GM18502 (cell line): ENCODE measurements at regions not wholly inside any gene's neighbourhood (a gene's known extent, or its start where the extent isn't known, plus 50 kb on each side); places are given as distances from the start of the nearest gene placed in this dataset.
"Not testable (repeated sequence)": the region's sequence is repeated elsewhere in the genome, so short reads cannot be mapped to it uniquely, and the experiment has no call there.

ENCODE experiments used
- ATAC-seq: cut with Tn5 transposase; IDR thresholded peaks from one replicate; pipeline ENCODE4 v1.9.1; 2021; ENCODE audit warnings: mild to moderate bottlenecking; ENCODE audit not compliant: unreplicated experiment, poor library complexity

DNA sequence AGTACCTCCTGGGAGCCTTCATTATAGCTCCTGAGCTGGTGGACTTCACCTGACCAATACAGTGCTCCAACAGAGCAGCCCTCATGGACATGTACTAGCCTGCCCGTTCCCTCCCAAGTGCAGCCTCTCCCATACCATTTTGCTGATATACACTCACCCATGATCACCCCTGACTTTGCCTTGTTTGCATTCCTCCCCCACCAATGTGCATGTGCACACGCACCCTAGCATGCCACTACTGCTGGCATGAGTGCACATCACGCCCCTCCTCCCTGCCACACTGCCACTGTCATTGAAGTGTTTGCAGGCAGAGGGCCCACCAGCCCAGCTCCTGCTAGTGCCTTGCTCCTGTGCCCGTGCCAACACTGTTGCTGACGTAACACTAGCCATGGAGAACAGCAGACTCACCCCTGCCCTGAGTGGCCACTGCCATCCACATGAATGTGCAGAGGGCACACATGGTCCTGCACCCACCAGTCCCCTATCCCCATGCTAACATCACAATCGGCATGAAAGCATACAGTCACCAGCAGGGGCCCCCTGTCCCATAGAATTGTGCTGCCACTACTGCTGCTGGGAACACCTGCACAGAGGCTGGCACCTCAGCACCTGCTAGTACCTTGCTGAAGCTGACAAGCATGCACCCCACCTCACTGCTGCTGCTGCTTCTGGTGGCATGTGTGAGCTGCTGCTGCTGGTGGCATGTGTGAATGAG lies 110.3 kb downstream of the SINHCAF start:
- no peak for ATAC-seq

DNA sequence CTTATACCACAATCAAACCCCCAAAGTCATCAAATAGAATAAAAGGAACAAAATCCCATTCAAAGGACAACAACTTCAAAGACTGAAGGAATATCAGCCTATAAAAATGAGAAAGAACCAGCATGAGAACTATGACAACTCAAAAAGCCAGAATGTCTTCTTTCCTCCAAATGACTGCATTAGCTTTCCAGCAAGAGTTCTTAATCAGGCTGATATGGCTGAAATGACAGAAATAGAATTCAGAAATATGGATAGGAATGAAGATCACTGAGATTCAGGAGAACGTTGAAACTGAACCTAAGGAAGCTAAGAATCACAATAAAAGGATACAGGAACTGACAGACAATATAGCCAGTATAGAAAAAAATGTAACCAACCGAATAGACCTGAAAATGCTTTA lies 109.5 kb downstream of the SINHCAF start:
- ATAC-seq: no peak

DNA sequence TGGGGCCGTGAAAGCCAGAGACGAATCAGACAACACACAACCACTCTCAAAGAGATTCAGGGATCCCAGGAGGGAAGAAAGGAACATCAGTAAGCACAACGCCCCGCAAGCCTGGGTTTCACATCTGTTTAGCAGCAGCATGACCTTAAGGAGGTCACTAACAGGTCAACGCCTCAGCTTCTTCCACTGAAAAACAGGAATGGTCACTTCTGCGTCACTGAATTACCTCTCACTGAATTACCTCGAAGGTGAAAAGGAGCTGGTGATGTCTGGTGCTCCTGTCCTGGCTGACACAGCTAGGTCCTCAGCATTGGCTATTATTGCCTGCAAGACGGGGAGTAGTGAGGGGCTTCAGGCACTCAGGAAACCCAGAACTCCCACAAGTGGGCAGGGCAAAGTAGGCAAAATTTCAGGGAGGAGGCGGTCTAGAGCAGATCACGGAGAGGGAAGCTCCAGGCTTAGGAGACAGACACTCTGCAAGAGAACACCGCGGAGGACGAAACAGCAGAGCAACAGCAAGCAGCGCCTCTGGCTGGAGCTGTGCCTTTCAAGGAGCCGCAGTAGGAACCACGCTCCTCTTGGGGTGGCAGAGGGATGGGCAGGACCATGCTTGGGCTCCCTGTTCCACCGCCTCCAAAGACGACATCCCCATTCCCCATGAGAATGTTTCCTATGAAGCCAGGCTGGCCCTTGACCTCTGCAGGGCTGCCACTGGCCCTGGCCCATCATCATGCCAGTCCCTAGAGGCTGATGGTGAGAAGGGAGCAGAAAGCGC lies 108.4 kb downstream of the SINHCAF start:
- no peak for ATAC-seq

DNA sequence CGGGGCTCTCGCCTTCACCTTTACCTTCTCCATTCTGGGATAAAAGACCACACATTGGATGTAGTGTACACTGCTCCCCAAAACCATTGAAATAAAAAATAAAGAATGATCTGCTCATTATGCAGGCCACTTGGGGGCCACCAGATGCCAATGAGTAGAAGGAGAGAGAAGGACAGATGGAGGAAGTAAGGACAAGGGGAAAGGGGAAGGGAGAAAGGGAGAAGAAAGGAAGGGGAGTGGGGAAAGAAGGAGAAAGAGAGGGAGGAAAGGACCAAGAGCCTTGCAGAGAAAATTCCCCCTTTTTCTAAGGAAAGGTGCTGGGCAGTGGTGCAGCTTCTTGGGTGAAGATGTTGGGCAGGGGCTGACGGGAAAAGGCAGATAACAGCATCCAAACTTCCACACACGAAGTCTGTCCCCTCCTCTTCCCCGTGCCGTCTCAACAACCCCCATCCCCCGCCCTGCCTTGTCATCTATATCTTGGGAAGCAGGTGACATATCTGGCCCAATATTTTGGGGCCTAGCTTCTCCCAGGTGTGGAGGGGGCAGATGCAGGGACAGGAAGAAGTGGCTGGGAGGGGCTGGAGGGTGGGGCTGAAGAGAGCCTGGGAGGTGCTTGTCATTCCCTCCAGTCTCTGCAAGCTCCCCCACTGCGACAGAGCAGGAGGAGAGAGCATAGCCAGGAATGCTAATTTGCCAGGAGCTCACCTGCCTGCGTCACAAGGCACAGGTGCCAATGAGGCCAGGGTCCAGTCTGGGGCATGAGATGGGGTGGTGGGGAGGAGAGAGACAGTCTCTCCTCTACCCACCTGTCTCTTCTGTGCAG lies 107.5 kb downstream of the SINHCAF start:
- ATAC-seq: no peak

DNA sequence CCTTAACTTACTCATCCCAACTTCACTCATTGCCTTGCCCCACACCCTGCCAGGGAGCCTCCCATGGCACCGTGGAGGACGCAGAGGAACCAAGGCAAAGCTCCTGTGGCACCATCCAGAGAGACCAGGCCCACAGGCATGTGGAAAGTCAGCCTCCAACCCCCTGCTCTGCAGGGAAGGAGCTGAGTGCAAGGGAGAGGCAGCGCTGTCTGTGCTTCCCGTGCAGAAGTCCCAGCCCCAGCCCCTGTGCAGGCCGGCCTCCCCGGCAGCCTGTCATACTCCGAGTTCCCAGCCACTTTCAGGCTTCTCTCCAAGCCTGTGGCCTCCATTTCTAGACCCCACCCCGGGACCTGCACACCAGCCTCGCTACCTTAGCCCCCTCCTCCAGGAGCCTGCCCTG lies 106.4 kb downstream of the SINHCAF start:
- no peak for ATAC-seq

DNA sequence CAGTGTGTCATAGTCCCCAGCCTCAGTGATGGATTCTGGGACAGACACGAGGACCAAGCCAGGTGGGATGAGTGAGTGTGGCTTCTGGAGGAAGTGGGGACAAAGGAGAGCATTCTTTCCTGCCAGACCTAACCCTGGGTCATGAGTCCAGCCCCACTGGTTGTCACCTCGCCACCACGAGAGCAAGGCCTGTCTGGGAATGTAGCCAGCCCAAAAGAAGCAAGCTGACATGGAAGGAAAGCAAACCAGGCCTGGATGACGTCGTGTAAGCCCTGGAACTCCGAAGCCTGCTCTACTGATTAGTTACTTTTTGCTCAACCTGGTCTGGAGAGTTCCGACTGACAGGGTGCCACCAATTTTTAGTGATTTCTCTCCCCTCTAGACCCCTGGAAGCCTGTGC lies 105.9 kb downstream of the SINHCAF start:
- no peak for ATAC-seq

DNA sequence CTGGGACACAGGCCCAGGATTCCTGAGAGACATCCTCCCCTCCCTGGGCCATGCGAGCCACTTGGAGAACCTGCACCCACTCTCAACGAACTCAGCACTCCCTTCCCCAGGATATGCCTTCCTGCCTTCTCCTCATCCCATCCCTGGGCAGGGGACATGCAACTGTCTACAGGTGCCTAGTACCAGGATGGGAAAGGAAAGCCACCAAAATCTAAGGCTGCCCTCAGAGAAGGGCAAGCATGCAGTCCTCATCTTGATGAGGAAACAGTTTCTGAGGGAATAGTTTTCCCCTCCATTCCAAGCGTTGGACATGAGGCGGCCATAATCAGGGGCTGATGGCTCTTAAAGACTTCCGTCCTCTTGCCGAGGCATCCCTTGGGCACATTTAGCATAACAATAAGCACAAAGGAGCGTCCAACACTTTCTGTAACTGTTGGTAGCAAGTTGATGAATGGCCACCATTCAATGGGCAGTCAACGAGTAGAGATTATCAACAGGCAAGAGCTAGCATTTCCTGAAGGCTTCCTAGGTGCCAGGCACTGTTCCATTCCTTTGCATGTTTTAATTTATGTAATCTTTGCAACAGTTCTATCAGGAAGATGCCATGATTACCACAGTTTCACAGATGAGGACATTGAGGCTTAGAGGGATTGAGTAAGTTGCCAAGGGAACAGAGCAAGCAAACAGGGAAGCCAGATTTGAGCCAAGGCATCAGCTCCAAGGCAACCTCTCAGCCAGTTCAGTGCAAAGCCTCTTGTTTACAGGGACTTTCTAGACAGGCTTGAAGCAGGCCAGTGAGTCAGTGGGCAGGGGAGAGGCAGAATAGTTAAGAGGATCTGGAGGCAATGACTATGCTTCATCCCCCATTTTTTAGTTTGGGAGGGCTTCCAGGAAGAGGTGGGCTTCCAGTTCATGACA lies 105.1 kb downstream of the SINHCAF start:
- ATAC-seq: no peak

DNA sequence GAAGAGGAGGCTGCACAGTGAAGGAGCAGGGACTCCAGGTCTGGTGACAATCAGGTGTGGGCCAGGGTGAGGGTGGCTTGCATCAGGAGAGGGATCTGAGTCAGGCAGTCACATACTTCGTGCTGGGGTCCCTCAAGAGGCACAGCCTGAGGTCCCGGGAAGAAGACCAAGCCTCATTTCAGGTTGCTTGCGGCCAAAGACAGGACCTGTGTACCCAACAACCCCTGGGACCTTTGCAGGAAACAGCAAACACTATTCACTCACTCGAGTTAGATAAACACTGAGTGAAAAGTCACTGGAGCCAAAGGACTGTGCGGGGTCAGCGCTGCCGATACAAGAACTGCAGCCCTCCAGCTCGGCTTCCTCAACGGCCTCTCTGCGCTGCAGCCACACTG lies 104.4 kb downstream of the SINHCAF start:
- ATAC-seq: no peak

DNA sequence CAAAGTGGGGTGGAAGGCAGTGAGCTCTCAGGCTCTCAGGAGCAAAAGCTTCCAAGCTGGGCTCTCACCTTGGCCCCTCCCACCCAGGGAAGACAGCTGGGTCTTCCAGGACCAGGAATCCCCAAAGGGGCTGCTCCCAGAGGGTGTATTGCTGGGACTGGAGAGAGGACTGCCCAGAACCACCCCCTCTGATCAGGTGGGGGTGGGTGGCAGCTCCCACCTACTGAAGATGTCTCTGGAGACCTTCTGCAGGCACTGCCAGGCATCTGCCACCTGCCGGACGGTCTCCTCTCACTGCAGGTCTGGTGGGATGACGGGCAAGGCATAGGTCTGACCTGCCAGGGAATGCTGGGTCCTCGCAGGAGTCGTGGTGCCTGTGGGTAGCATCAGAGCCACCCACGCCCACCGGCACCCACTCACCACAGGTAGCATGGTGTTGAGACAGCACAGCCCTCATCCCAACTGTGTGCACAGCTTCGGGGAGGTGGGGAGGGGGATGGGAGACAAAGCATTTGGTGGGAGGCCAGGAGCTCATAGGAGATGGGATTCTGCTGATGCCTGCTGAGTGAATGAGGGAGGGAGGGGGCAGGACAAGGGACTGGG lies 103.2 kb downstream of the SINHCAF start:
- ATAC-seq: no peak

DNA sequence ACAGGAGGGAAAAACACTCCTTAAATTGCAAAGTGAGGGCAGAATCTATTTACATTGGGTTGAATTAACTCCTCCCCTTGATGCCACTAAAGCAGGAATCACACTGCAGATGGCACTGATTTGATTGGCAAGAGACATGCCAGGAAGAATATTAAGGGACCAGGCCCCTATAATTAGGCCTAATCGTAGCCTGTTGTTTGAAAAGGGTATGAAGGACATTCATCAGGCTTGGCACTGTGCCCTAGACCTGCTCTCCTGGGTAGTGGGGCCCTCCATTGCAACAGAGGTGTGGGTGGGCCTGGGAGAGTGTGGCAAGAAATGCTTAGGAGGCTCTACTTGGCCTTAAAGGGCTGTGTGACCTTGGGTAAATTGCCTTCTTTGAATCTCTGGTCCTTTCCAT lies 102.3 kb downstream of the SINHCAF start:
- not testable (repeated sequence) for ATAC-seq

DNA sequence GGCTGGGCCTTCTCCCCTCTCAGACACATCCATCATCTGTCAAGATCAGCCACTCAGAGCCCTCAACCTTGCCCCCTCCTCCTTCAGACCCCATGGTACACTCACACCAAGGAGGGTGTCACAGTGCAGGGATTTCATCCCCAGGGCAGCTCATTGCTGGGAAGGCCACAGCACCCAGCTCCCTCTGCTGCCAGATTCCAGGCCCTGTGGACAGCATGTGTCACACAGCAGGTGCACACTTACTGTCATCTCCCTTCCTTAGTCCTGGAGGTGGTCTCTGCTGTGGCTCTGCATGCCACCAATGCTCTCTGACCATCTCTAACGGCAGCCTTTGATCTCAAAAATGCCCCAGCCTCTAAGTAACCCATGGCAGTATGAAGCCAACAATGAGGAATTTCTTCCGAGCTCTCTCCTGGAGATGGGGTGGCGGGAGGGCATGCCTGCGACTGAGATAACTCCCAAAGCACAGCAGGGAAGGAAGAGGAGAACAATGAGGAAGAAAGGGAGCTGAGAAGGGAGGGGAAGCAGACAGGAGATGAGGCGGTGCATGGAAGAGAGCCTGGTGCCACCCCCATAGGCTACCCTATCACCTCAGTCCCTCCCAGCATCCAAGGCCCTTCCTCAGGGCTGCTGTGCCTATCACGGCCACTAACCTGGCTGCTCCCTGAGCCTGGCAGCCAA lies 101.0 kb downstream of the SINHCAF start:
- no peak for ATAC-seq

DNA sequence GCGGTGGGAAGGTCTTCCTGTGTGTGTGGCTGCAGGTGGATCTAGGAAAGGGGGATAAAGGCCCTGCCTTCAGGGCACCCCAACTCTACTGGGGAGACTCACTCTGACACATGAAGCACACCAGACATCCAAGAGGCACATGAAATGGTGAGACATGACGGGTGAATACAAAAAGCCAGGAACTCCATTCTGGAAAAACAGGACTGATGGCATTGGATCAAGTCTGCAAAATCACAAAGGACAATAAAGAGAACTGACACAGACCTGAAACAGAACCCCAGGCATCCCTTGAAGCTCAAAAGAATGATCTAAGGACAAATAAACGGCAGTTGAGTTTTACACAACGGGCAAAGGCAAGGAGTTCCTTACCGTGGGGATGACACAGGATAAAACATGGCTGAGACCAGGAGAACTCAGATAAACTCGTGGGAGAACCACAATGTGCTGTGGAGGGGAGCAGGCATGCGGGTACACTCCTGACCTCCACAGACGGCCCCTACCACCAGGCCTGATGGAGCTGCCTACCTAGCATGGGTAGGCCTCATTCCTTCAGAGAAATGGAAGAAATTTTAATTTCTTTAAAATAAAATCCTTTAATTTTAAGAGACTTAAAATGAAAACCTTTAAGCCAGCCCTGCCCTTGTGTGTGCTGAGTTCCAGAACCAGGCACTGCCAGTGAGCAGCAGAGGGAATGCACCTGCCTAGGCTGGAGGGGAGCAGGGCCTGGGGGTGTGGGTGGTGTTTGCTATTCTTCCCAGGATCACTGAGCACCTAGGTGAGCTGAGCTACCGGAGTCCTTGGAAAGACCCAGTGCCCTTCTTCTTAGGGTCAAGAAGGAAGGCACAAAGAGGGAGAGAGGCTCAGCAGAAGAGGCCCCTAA lies 100.1 kb downstream of the SINHCAF start:
- ATAC-seq: no peak

DNA sequence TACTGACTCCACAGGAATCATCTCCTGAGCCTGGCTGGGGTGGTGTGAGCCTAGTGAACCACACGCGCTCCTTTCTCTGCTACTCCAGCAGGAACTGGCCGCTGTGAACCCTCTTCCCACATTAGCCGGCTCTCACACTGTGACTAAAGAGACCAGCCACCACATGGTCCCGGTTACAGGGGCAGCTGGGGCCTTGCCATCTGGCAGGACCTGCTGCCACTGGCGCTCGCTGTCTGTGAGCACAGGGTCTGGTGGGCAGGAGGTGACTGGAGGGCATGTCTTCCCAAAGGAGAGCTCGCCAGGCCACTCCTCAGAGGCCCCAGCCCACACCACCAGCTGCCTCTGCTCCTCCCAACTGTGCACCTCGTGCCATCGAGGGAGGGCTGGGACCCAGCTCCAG lies 99.3 kb downstream of the SINHCAF start:
- ATAC-seq: no peak

DNA sequence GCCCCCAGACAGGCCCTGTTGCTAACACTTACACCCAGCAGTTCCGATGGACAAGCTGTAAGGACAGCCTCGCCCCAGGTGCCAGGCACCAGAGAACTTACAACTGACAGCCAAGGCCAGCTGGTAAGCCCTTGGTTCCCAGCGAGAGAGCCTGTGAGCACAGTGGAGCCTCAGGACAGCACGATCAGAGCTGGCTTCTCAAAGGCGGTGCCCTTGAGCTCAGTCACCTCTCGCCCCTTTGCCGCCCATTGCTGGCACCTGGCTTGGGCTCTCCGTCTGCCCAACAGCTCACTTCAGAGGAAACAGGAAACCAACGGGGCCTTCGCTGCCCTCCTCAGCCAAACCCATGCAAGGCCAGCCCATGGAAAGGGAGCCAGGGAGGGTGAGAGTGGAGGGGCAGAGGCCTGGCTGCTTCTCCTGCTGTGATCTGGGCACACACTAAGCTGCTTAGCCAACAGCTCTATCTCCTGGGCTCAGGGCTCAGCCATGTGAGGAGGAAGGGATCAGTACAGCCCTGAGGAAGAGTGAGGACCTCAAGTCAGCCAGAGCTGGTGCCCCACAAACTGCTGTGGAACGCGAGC lies 98.5 kb downstream of the SINHCAF start:
- ATAC-seq: no peak

DNA sequence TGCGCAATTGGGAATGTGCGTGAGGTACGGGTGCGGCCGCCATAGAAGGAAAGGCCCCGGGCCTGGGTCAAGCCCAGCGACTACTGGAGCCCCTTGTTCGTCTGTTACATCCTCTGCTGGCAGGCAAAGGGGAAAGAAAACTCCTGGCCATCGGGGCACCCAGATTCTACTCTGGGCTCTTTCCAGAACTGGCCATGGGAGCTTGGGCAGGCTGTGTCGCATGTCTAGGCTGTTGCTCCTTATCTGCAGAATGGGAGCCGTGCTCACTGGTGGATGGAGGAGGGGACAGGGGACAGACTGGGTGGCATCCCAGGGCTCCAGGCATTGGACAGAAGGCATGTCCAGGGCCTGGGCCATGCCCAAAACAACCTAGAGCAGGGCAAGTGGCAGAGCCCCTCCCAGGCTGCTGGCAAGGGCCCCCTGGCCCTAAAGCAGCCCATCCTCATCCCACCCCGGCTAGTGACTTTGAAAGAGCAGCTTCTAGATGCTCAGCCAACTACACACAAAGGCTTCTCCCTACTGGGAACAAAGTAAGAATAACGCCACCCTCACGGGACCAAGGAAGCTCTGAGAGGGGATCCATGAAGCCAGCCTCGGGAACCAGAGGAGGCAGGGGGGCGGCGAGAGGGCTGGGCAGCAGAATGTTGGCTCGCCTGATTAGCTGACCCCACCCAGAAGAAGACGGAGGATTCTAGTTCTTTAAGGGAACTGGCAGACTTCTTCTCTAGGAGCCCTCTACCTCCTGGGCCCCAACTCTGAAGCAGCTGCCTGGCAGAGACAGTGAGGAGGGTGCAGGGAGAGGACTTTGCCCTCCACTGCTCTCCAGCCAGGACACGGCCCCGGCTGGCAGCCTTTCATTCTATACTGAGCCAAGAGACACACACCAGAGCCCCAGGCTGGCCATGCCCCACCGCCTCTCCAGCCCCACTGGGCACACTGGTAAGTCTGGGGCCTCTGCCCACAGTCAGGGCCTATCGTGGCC lies 96.8 kb downstream of the SINHCAF start:
- ATAC-seq: no peak

DNA sequence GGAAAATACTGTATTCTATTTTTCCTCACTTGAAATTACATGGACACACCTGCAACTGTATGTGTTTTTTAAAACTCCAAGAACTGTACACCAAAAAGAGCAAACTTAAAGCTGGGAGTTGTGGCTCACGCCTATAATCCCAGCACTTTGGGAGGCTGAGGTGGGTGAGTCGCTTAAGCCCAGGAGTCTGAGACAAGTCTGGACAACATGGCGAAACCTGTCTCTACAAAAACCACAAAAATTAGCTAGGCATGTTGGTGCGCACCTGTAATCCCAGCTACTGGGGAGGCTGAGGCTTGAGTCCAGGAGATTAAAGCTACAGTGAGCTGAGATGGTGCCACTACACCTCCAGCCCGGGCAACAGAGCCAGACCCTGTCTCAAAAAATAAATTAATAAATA lies 95.9 kb downstream of the SINHCAF start:
- ATAC-seq: no peak
